ENCODE measurements at regions not wholly inside any gene's neighbourhood (a gene's known extent, or its start where the extent isn't known, plus 50 kb on each side); places are given as distances from the start of the nearest gene placed in this dataset.

GRCh38 chr10:111261081-111261615, 184.3 kb downstream of the ADRA2A start:
- SMC1A ChIA-PET (ENCODE audit: uncharacterized antibody, unreplicated experiment) = interaction anchor here (0.8 kb wide), 1 partner anchor 9 kb away, joined by 3 read pairs; no protein-coding TSS in a partner anchor

GRCh38 chr10:111265341-111265740, 188.5 kb downstream of the ADRA2A start:
- in situ Hi-C loops (cut with MboI) (no loop called here), intact Hi-C loops (cut with micrococcal nuclease; ENCODE audit: unreplicated experiment) (no loop called here)
- ChIA-PET POLR2A (no interaction called here), SMC1A (ENCODE audit: uncharacterized antibody, unreplicated experiment) (no interaction called here), RAD21 (ENCODE audit: unreplicated experiment) (interaction anchor here (1.2 kb wide), 1 partner anchor 519 kb away, joined by 3 read pairs; no protein-coding TSS in a partner anchor), CTCF (no interaction called here)
- no peak overlapping the region for H2AFZ ChIP-seq (ENCODE audit: control insufficient read depth, low read depth, low read length)
- no peaks in the 10 kb centered on the region for H3K36me3 ChIP-seq (ENCODE audit: control insufficient read depth in 2 of 2, insufficient read depth in 2 of 2, low read length in 1 of 2)
- no peak for FAIRE-seq
- H3K4me3 ChIP-seq = no peak overlapping the region
- TF ChIP-seq ZBTB40 (IDR thresholded peaks at IDR 0.05; ENCODE audit: borderline replicate concordance) = no peak
- TF ChIP-seq ATF7 (IDR thresholded peaks at IDR 0.05; ENCODE audit: low read depth) = no peak
- no peak for TF ChIP-seq NFYA (IDR thresholded peaks at IDR 0.05; ENCODE audit: borderline replicate concordance, low read depth, low read length)
- 0% methylated on average over 1 of the region's 1 CpG for WGBS (ENCODE audit: insufficient coverage, insufficient replicate concordance, low lambda C conversion rate, missing lambda C conversion rate)
- H3K4me2 ChIP-seq (ENCODE audit: control insufficient read depth, insufficient read depth) = no peak overlapping the region
- no TSS peak for BruUV-seq (replicated peaks)
- no peak for DNase-seq (ENCODE audit: low read depth, low spot score)
- H3K9me3 ChIP-seq (replicated peaks; ENCODE audit: control insufficient read depth, insufficient read depth, low read length) = no peaks in the 10 kb centered on the region
- H3K4me1 ChIP-seq (ENCODE audit: control insufficient read depth, insufficient read depth, low read length) = no peaks in the 10 kb centered on the region
- H4K20me1 ChIP-seq (ENCODE audit: control insufficient read depth, insufficient read depth) = no peaks in the 10 kb centered on the region
- H3K27ac ChIP-seq (ENCODE audit: control insufficient read depth, insufficient read depth) = no peak overlapping the region
- H3K27me3 ChIP-seq (replicated peaks in 1 of 2; ENCODE audit: control insufficient read depth in 2 of 2, insufficient read depth in 2 of 2, low read length in 1 of 2) = no peaks in the 10 kb centered on the region
- no peaks in the 10 kb centered on the region for H3K79me2 ChIP-seq (ENCODE audit: control insufficient read depth, insufficient read depth, low read length)
- no peak overlapping the region for H3K9ac ChIP-seq (ENCODE audit: control insufficient read depth, insufficient read depth, low read length)
- no peak for ATAC-seq

More at GRCh38 chr10:111261081-111261615, 184.3 kb downstream of the ADRA2A start:
- 0% methylated on average over 2 of the region's 2 CpGs for WGBS (ENCODE audit: insufficient coverage, insufficient replicate concordance, low lambda C conversion rate, missing lambda C conversion rate)
- FAIRE-seq = no peak
- DNase-seq (ENCODE audit: low read depth, low spot score) = no peak
- BruUV-seq (replicated peaks) = no TSS peak
- Histone ChIP-seq H3K4me2 (ENCODE audit: control insufficient read depth, insufficient read depth) (no peak overlapping the region), H4K20me1 (ENCODE audit: control insufficient read depth, insufficient read depth) (no peaks in the 10 kb centered on the region), H3K27ac (ENCODE audit: control insufficient read depth, insufficient read depth) (no peak overlapping the region), H2AFZ (ENCODE audit: control insufficient read depth, low read depth, low read length) (no peak overlapping the region), H3K9ac (ENCODE audit: control insufficient read depth, insufficient read depth, low read length) (no peak overlapping the region), H3K27me3 (replicated peaks in 1 of 2; ENCODE audit: control insufficient read depth in 2 of 2, insufficient read depth in 2 of 2, low read length in 1 of 2) (no peaks in the 10 kb centered on the region), H3K36me3 (ENCODE audit: control insufficient read depth in 2 of 2, insufficient read depth in 2 of 2, low read length in 1 of 2) (no peaks in the 10 kb centered on the region), H3K79me2 (ENCODE audit: control insufficient read depth, insufficient read depth, low read length) (no peaks in the 10 kb centered on the region), H3K9me3 (replicated peaks; ENCODE audit: control insufficient read depth, insufficient read depth, low read length) (no peaks in the 10 kb centered on the region), H3K4me1 (ENCODE audit: control insufficient read depth, insufficient read depth, low read length) (no peaks in the 10 kb centered on the region), H3K4me3 (no peak overlapping the region)
- POLR2A ChIA-PET = no interaction called here
- no peak for ATAC-seq
- TF ChIP-seq RAD51 (IDR thresholded peaks at IDR 0.05) (no peak), ZNF207 (IDR thresholded peaks at IDR 0.05; ENCODE audit: borderline replicate concordance) (no peak), RCOR1 (conservative IDR thresholded peaks at IDR 0.05; ENCODE audit: low read depth, low read length) (no peak), ATF2 (IDR thresholded peaks at IDR 0.05; ENCODE audit: low read length) (no peak), MTA2 (IDR thresholded peaks at IDR 0.05; ENCODE audit: low read depth) (no peak), POLR2AphosphoS2 (IDR thresholded peaks at IDR 0.05; ENCODE audit: low read depth, low read length) (no peak)
- RAD21 ChIA-PET (ENCODE audit: unreplicated experiment) = no interaction called here
- intact Hi-C loops (cut with micrococcal nuclease; ENCODE audit: unreplicated experiment) = no loop called here
- CTCF ChIA-PET = no interaction called here
- in situ Hi-C loops (cut with MboI) = no loop called here
